HG03378 (cell line): ENCODE measurements at regions not wholly inside any gene's neighbourhood (a gene's known extent, or its start where the extent isn't known, plus 50 kb on each side); places are given as distances from the start of the nearest gene placed in this dataset.

Experiments
- ATAC-seq: cut with Tn5 transposase; IDR thresholded peaks from one replicate; pipeline ENCODE4 v1.9.1; 2021; ENCODE audit warnings: mild to moderate bottlenecking, moderate library complexity; ENCODE audit not compliant: unreplicated experiment

- no peak for ATAC-seq
Observed at GRCh38 chr17:71342737-71343136, 778.1 kb upstream of the SOX9 start.

DNA sequence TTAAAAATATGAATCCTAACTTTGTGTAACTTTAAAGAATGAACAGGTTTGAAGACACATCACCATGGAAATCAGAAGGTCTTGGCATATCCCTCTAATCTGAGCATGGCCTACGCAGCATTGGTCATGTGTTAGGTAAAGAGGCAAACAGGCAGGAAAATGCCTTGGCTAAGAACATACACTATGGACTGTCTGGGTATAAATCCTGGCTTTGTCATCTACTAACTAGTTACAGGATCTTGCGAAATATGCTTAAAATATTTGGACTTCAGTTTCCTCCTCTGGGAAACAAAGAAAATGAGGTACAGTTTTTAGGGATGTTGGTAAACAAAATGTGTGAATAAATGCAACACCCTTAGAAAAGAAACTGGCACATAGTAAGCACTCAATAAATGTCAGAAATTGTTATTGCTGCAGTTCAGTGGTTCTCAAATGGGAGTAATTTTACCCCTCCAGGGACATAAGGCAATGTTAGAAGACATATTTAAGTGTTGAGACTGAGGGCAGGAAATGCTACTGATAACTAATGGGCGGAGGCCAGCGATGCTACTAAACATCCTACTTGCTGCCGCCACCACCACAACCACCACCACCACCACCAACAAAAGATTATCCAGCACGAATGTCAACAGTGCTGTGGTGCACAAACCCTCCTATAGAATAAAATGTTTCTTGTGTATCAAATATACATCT is 770.8 kb upstream of the SOX9 start:
- ATAC-seq = no peak

DNA sequence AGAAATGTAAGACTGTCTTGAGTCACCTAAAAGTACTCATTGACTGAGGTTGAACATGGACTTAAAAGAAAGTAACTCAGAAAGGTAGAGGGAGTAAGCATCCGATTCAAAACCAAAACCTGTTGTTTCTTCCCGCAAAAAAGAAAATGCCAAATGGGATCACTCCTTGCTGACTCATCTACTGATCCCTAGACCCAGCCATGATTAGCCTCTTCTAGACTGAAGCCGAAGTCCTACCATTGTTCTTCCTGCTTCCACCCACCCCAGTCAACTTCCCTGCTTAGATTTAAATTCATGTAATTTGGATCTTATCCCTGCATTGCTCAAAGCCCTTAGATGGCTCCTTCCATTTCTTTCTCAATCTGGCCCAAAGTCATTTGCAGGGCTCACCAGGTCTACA is 760.5 kb upstream of the SOX9 start:
- no peak for ATAC-seq

DNA sequence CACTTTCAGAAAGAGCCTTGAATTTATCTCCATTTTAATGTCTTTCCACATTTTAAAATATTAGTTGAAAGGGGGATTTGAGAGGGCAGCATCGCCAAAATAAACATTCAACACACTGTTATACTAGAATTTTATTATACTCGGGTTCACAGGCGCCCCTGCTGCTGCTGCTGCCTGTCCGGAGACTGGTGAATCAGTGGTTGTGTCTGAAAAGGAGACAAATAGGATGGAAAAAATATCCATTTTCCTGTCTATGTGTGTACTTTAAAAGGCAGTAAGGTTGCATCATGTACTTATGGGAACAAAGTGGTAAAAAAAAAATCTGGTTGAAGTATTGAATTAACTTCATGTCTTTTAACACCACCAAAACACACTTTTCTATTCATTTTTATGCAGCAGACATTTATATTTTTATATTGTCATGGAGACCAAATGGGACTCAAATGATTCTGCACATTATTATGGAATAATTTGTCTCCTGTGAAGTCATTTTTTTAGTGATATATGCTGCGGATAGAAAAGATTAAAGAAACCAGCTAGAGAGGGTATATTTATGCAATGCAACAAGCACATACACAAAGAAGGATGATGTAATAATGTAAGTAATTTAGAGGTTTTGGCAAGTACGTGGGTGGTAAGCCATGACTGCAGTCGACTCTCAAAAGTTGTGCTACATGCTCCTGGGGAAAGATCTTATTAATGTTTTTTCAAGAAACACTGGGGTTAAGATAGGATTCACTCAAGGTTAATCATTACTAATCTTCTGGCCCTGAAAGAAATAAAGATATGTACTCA is 759.0 kb upstream of the SOX9 start:
- no peak for ATAC-seq

DNA sequence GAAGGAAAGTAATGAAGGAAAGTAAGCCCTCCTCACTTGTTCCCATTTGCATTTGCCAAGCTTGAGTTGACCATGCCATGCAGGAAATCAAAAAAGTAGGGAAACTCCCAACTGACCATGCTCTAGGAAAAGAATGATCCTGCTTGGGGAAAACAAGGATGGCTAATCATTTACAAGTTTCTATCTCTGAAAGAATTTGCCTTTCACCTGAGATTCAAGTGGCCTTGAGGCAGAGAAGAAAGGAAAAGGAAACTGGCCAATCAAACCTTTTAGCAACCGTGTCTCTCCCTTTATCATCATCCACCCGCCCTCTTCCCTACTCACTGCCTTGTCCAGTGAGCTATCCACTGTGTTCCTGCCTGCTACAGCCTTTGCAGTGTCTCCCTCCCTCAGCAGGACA is 757.2 kb upstream of the SOX9 start:
- no peak for ATAC-seq

GRCh38 chr17:71371809-71372208 is 749.0 kb upstream of the SOX9 start:
- no peak for ATAC-seq

DNA sequence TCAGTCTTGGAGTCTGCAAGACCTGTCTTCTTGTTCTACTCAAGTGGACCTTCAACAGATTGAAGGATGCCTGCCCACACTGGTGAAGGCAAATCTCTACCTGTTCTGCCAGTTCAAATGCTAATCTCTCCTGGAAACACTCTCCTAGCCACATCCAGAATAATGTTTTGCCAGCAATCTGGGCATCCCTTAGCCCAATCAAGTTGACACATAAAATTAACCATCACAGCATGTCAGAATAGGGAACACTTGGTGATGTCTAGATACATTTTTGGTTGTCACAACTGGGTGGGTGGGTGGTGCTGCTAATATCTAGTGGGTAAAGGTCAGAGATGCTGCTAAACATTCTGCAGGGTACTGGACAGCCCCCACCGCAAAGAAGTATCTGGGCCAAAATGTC is 744.9 kb upstream of the SOX9 start:
- no peak for ATAC-seq

GRCh38 chr17:71376933-71377332 is 743.9 kb upstream of the SOX9 start:
- ATAC-seq = no peak

GRCh38 chr17:71378036-71378435 is 742.8 kb upstream of the SOX9 start:
- no peak for ATAC-seq

DNA sequence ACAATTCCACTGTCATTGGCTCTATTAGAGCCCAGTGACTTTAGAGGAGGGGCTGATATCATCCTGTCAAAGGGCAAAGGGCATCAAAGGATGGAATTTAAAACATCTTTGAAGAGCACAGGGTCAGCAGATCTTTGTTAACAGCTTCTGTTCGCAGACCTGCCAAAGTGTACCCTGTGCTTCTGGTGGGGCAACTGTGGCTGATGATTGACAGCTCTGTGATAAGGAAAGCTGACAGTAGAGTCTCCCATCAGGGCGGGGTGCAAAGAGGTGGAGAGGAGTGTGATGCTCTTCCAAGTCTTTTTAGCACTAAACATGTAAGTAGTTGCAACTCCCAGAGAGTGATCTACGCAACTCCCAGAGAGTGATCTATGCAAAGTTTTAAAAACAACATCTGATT is 742.1 kb upstream of the SOX9 start:
- ATAC-seq = no peak

DNA sequence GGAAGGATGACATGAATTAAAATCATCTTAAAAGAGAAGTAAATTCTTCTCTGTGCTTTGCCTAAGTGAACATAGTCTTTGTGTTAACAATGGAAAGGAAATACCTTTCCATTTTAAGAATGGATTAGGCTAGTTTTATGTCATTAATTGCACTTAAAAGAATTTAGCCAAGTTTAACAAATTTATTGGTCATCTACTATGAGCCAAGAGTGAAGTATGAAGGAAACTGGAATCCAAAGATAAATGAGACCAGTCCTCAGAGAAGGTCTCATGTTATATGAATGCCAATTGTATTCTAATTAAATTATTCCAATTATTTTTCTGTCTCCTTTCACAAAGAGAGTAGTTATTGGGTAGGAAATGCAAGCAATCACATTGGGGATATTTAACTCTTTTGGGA is 741.3 kb upstream of the SOX9 start:
- ATAC-seq = no peak

GRCh38 chr17:71380535-71380934 is 740.3 kb upstream of the SOX9 start:
- ATAC-seq = no peak

GRCh38 chr17:71380936-71381335 is 739.9 kb upstream of the SOX9 start:
- ATAC-seq = no peak

GRCh38 chr17:71383091-71383490 is 737.7 kb upstream of the SOX9 start:
- no peak for ATAC-seq

- no peak for ATAC-seq
Observed at GRCh38 chr17:71387456-71387855, 733.4 kb upstream of the SOX9 start.

- ATAC-seq = no peak
Observed at GRCh38 chr17:71392715-71393567, 727.9 kb upstream of the SOX9 start.

DNA sequence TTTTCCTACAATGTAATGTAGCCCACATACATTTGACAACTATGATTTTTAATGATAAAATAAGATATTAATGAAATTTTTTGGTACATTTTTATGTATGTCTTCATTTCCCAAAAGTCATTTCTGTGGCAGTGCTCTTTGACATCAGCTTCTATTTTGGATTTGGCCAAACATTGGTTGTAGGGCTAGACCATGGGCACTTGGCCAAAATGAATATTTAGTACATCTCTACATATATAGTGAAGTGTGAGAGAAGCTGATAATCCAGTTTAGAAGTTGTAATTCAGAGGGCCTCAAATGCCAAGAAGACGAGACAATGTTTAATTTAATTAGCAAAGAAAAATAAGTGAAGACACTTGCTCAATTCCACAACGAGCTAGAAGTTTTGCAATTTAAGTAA is 724.9 kb upstream of the SOX9 start:
- no peak for ATAC-seq

- no peak for ATAC-seq
Observed at GRCh38 chr17:71396711-71397110, 724.1 kb upstream of the SOX9 start.

GRCh38 chr17:71398025-71398424 is 722.8 kb upstream of the SOX9 start:
- ATAC-seq = no peak

DNA sequence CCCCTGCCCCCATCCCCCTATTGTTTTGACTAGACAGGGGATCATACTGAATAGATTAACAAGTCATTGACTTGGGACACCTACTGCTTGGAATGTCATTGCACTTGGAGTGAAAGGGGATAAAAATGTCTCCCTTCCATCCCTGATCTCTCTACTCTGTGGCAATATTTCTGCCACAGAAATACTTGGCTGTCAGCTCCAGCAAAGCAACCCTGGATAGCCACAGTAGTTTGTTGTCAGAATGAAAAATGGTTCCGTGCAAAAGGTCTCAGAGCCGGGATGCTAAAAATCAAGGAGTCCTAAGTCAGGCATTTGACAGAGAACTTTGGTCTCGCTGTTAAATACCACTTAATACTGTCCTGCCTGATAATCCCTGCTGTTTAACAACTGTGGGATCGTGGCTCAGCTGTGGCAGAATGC is 722.0 kb upstream of the SOX9 start:
- no peak for ATAC-seq

DNA sequence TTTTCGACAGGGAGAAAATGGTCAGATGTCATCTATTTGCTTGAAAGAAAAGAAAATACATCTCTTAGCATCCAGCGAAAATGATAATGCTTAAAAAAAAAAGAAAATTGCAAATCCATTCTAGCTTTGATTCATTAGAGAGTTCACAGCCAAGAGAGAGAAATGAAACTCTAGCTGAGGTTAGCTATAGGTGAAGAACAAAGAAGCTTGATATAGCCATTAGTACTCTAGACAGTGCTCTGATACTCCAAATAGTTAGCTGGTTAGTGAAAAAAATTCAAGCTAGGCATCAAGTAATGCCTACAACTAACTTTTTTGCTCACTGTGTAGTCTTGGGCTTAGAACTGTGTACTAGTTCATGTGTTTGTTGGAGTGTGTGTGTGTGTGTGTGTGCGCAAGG is 721.6 kb upstream of the SOX9 start:
- ATAC-seq = no peak

DNA sequence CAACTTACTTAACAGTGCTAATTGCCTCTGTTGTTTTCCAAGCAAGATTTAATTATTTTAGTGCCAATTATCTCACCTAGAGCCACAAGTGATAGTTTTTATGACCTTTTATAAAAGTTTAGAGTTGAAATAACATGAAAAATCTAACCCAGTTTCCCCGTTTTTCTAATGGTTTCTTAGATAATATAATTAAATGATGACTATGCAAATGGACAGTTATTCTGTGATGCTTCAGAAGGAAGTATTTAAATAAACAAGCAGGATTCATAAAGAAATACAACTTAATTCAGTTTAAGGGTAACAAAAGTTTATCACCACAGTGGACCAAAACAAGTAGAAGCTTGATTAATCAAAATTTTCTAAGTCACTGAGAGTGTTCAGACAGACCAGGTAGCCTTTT is 721.2 kb upstream of the SOX9 start:
- no peak for ATAC-seq
